Stimulated activated CD4-positive, alpha-beta T cell treated with anti-CD3 and anti-CD28 coated beads, Interleukin-2, amount 100 ng/mL, for 48 hours (primary cell): ENCODE measurements at regions not wholly inside any gene's neighbourhood (a gene's known extent, or its start where the extent isn't known, plus 50 kb on each side); places are given as distances from the start of the nearest gene placed in this dataset.
"Not testable (repeated sequence)": the region's sequence is repeated elsewhere in the genome, so short reads cannot be mapped to it uniquely, and the experiment has no call there.

Experiments used
- DNase-seq, 2 donors: peaks; one replicate each; pipeline ENCODE4 v3.0.0-alpha.2; 2020

- DNase-seq, result no peak
These were observed 103.3 kb downstream of the TNFAIP3 start for GRCh38 chr6:137970368-137970767.

- no peak for DNase-seq
These were observed 106.1 kb downstream of the TNFAIP3 start for GRCh38 chr6:137973201-137973600.

- DNase-seq, result no peak
These were observed 108.3 kb downstream of the TNFAIP3 start for GRCh38 chr6:137975188-137975940.

GRCh38 chr6:137976430-137976829, 109.4 kb downstream of the TNFAIP3 start:
- no peak for DNase-seq

- no peak for DNase-seq
These were observed 110.1 kb downstream of the TNFAIP3 start for GRCh38 chr6:137977206-137977605.

- DNase-seq, result no peak
These were observed 110.8 kb downstream of the TNFAIP3 start for GRCh38 chr6:137977814-137978213.

- DNase-seq, result no peak
These were observed 111.3 kb downstream of the TNFAIP3 start for GRCh38 chr6:137978252-137978896.

GRCh38 chr6:137979263-137979662, 112.2 kb downstream of the TNFAIP3 start:
- not testable (repeated sequence) for DNase-seq

- no peak for DNase-seq
These were observed 113.7 kb downstream of the TNFAIP3 start for GRCh38 chr6:137980777-137981176.

- no peak for DNase-seq
These were observed 114.7 kb downstream of the TNFAIP3 start for GRCh38 chr6:137981758-137982157.

- DNase-seq, result no peak
These were observed 115.5 kb downstream of the TNFAIP3 start for GRCh38 chr6:137982418-137983189.

GRCh38 chr6:137983269-137983668, 116.2 kb downstream of the TNFAIP3 start:
- DNase-seq, result no peak

- DNase-seq, result no peak
These were observed 117.6 kb downstream of the PERP start for GRCh38 chr6:137989664-137990063.

GRCh38 chr6:137995371-137995770, 111.8 kb downstream of the PERP start:
- DNase-seq, result no peak

- DNase-seq, result no peak
These were observed 108.7 kb downstream of the PERP start for GRCh38 chr6:137998461-137999019.

- no peak for DNase-seq
These were observed 107.4 kb downstream of the PERP start for GRCh38 chr6:137999815-138000214.

GRCh38 chr6:138000941-138001340, 106.3 kb downstream of the PERP start:
- DNase-seq, result no peak

GRCh38 chr6:138001750-138002349, 105.4 kb downstream of the PERP start:
- DNase-seq, result peak; percentile 59 to 61

- no peak for DNase-seq
These were observed 102.6 kb downstream of the PERP start for GRCh38 chr6:138004430-138005287.

- no peak for DNase-seq
These were observed 101.4 kb downstream of the PERP start for GRCh38 chr6:138005846-138006245.

GRCh38 chr6:138007014-138007472, 100.2 kb downstream of the PERP start:
- DNase-seq, result peak in 1 of 2 donors; percentile 9

- no peak for DNase-seq
These were observed 98.4 kb downstream of the PERP start for GRCh38 chr6:138008791-138009190.
